Glutamatergic neuron (in vitro differentiated cells): ENCODE measurements at regions not wholly inside any gene's neighbourhood (a gene's known extent, or its start where the extent isn't known, plus 50 kb on each side); places are given as distances from the start of the nearest gene placed in this dataset.

Experiments
- DNase-seq: peaks from one replicate; pipeline ENCODE4 v3.0.0; 2022
- H3K27ac Mint-ChIP-seq: one replicate; pipeline ENCODE4 v1.8.0; 2020; ENCODE audit warnings: mild to moderate bottlenecking, mixed read lengths, inconsistent platforms; ENCODE audit not compliant: unreplicated experiment
- H3K27me3 Mint-ChIP-seq: one replicate; pipeline ENCODE4 v1.8.0; 2020; ENCODE audit warnings: mild to moderate bottlenecking, moderate library complexity, mixed read lengths, inconsistent platforms; ENCODE audit not compliant: unreplicated experiment
- H3K36me3 Mint-ChIP-seq: one replicate; pipeline ENCODE4 v1.8.0; 2020; ENCODE audit warnings: mild to moderate bottlenecking, mixed read lengths, inconsistent platforms; ENCODE audit not compliant: unreplicated experiment
- H3K4me1 Mint-ChIP-seq: one replicate; pipeline ENCODE4 v1.8.0; 2020; ENCODE audit warnings: mild to moderate bottlenecking, low read depth, mixed read lengths, inconsistent platforms; ENCODE audit not compliant: unreplicated experiment
- H3K4me3 Mint-ChIP-seq: one replicate; pipeline ENCODE4 v1.8.0; 2020; ENCODE audit warnings: mild to moderate bottlenecking, mixed read lengths, inconsistent platforms; ENCODE audit not compliant: unreplicated experiment
- H3K9me3 Mint-ChIP-seq: one replicate; pipeline ENCODE4 v1.8.0; 2020; ENCODE audit warnings: mild to moderate bottlenecking, moderate library complexity, mixed read lengths, inconsistent platforms; ENCODE audit not compliant: unreplicated experiment
- CTCF ChIP-seq: fragments of 200-600 bp; sonication (generic); IDR thresholded peaks from one replicate; pipeline ENCODE4 v1.5.0; 2021; ENCODE audit not compliant: partially characterized antibody, unreplicated experiment

GRCh38 chr2:67318993-67319481 is 78.1 kb upstream of the ETAA1 start:
- no peak for TF ChIP-seq CTCF
- H3K27me3 Mint-ChIP-seq = peaks cover 2% of the 10 kb centered on the region
- peaks cover 20% of the 10 kb centered on the region for H3K4me1 Mint-ChIP-seq
- no peaks in the 10 kb centered on the region for H3K36me3 Mint-ChIP-seq
- no peaks in the 10 kb centered on the region for H3K9me3 Mint-ChIP-seq
- no peak overlapping the region for H3K4me3 Mint-ChIP-seq
- no peak for DNase-seq
- H3K27ac Mint-ChIP-seq = peak overlapping the region; percentile 33

GRCh38 chr2:67320861-67321587 is 76.1 kb upstream of the ETAA1 start:
- TF ChIP-seq CTCF = no peak
- H3K4me3 Mint-ChIP-seq = no peak overlapping the region
- no peaks in the 10 kb centered on the region for H3K36me3 Mint-ChIP-seq
- no peak overlapping the region for H3K27ac Mint-ChIP-seq
- no peak for DNase-seq
- H3K4me1 Mint-ChIP-seq = peaks cover 20% of the 10 kb centered on the region
- peaks cover 2% of the 10 kb centered on the region for H3K27me3 Mint-ChIP-seq
- H3K9me3 Mint-ChIP-seq = no peaks in the 10 kb centered on the region

- DNase-seq = no peak
- peaks cover 2% of the 10 kb centered on the region for H3K27me3 Mint-ChIP-seq
- H3K4me3 Mint-ChIP-seq = no peak overlapping the region
- no peak for TF ChIP-seq CTCF
- H3K36me3 Mint-ChIP-seq = no peaks in the 10 kb centered on the region
- H3K27ac Mint-ChIP-seq = no peak overlapping the region
- H3K4me1 Mint-ChIP-seq = peaks cover 20% of the 10 kb centered on the region
- no peaks in the 10 kb centered on the region for H3K9me3 Mint-ChIP-seq
Observed at GRCh38 chr2:67321588-67321903, 75.6 kb upstream of the ETAA1 start.

- peak; percentile 33 for DNase-seq
- H3K36me3 Mint-ChIP-seq = no peaks in the 10 kb centered on the region
- H3K27me3 Mint-ChIP-seq = peaks cover 2% of the 10 kb centered on the region
- H3K9me3 Mint-ChIP-seq = no peaks in the 10 kb centered on the region
- no peak for TF ChIP-seq CTCF
- H3K4me1 Mint-ChIP-seq = peaks cover 20% of the 10 kb centered on the region
- H3K27ac Mint-ChIP-seq = peak overlapping the region; percentile 28
- no peak overlapping the region for H3K4me3 Mint-ChIP-seq
Observed at GRCh38 chr2:67322353-67323001, 74.7 kb upstream of the ETAA1 start.
